RPMI7951 (cell line): ENCODE measurements at regions not wholly inside any gene's neighbourhood (a gene's known extent, or its start where the extent isn't known, plus 50 kb on each side); places are given as distances from the start of the nearest gene placed in this dataset.

Source experiments
- DNase-seq: peaks from one replicate; pipeline ENCODE4 v3.0.0-alpha.2; 2012; ENCODE audit warnings: low read depth

GRCh38 chr2:45141883-45142866, 132.9 kb upstream of the SIX2 start:
- no peak for DNase-seq

- DNase-seq, result no peak
Observed at GRCh38 chr2:45140675-45141074, 131.4 kb upstream of the SIX2 start.

DNA sequence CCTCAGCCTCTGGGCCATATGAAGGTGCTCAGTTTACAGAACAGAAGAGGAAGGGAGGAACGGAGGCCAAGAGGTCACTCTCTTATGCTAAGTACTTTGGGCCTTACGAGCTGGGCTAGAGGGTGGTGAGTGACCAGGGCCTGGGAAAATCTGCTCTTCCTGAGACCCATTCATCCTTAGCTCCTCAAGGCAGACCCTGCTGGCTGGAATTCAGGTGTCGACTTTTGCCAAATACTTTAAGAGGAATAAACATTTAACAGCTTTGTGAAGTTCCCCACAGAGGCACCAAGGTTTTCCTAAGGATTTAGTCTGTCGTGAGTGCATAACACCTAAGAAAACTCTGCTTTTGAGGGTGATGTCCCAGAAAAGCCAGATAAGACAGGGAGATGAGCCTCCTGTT, 129.7 kb upstream of the SIX2 start:
- no peak for DNase-seq

DNA sequence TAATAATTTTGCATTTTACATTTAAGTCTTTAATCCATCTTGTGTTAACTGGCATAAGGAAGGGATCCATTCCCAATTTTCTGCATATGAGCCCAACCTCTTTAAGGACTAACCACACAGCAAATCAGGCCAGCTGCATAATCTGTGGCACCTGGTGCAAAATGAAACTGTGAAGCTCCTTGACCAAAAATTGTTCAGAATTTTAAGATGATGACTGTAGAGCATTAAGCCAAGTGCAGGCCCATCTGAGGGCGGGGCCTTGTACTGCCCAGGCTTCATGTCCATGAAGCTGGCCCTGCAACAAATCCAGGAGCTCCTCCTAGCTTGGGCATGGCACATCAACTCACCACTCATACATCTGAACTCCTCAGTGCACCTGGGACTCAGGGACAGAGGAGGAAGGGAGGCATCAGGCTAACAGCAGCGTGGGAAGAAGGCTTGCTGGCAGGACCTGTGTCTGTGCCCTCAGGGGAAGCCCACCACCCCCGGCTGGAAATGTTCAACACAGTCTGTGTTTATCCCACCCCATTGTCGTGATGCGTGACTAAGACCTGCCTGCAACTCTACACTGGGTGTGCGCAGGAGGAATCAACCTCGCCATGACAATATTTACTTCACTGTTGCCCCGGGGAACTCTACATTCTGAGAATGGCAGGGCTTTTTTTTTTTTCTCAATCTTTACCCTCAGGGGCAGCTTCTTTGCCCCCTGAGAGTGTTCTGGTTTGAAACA, 128.9 kb upstream of the SIX2 start:
- no peak for DNase-seq

- DNase-seq, result peak; percentile 64
Observed at GRCh38 chr2:45134726-45135125, 125.5 kb upstream of the SIX2 start.

GRCh38 chr2:45134014-45134413, 124.8 kb upstream of the SIX2 start:
- no peak for DNase-seq

DNA sequence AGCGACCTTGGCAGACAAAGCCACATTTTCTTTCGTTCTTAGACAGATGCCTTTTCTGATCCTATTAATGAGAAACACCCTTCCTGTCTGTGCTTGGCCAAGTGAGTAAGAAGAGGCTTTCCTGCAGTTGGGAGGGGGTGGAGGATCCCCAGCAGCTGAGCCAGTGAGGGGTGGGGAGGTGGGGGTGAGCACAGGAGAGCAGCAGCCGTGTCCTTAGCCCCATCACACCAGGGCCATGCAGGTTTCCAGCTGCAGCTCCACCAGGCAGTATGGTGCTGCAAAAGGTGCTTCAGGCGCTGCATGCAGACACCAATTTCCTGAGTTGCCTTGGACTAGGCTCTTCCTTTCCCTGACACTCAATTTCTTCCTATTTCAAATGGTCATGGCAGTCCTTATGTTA, 123.3 kb upstream of the SIX2 start:
- DNase-seq, result no peak

GRCh38 chr2:45131587-45131986, 122.3 kb upstream of the SIX2 start:
- DNase-seq, result peak; percentile 97

- DNase-seq, result no peak
Observed at GRCh38 chr2:45130736-45131135, 121.5 kb upstream of the SIX2 start.

DNA sequence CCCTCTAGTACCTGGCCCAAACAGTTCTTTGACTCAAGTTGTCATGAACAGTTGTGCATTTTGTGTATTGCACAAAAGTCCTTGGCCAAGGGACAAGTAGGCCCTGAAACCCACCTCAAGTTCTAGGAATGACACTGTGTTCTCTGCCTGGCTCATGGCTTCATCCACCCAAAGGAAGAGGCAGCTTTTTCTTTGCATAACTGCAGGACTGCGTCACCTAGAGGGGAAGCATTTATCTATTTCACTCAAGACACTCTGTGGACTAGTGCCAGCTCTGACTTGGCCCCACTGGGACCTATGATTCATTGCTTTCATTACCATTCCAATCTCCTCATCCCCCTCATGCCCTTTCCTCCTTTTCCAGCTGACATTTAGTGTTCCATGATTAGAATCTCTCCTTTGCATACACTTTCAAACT, 119.3 kb upstream of the SIX2 start:
- DNase-seq, result peak; percentile 99

GRCh38 chr2:45127891-45128290, 118.6 kb upstream of the SIX2 start:
- no peak for DNase-seq

- DNase-seq, result no peak
Observed at GRCh38 chr2:45127321-45127720, 118.1 kb upstream of the SIX2 start.

GRCh38 chr2:45125232-45125631, 116.0 kb upstream of the SIX2 start:
- no peak for DNase-seq

DNA sequence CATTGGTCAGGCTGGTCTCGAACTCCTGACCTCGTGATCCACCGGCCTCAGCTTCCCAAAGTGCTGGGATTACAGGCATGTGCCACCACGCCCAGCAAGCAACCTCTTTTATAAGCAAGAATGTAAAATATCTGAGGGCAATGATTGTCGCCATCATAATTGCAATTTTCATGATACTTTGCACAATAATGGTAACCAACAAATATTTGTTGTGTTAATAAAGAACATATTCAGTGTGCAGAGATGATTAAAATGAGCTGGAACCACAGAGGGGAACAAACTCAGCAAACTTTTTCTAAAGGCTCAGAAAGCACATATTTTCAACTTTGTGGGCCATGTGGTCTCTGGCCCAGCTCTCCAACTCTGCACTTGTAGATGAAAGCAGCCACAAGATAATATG, 115.2 kb upstream of the SIX2 start:
- peak; percentile 58 for DNase-seq

DNA sequence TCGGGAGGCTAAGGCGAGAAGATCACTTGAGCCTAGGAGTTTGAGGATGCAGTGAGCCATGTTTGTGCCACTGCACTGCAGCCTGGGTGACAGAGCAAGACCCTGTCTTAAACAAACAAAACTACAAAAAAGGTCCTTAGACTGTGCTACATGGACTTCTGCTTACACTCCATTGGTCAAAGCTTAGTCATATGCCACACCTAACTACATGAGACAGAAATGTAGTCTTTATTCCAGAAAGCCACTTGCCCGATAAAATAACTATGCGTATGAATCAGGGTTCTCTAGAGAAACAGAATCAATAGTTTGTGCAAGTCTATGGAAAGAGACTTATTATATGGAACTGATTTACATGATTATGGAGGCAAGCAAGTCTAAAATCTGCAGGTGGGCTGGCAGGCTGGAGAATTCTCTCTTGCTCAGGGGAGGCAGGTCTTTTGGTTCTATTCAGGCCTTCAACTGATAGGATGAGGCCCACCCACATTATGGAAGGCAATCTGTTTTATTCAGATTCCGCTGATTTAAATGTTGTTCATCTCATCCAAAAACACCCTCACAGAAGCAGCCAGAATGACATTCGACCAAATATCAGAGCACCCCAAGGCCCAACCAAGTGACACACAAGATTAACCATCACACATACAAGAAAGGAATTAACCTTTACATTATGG, 114.4 kb upstream of the SIX2 start:
- no peak for DNase-seq

DNA sequence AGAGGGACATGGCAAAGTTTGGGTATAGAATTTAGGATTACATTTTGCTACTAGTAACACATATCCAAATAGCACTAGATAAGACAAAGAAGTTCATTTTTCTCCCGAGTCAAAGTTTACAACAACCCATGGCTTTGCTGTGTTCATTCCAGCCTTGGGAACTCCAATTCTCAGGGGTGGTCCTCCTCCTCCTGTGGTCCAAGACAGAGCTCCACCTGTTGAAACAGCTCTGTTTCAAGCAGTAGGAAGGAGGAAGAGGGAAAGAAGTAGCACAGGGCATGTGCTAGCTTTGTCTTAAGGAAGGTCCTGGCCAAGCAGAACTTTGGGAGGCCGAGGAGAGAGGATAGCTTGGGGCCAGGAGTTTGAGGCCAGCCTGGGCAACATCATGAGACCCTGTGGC, 113.8 kb upstream of the SIX2 start:
- no peak for DNase-seq

GRCh38 chr2:45121236-45121927, 112.1 kb upstream of the SIX2 start:
- peak; percentile 37 for DNase-seq

DNA sequence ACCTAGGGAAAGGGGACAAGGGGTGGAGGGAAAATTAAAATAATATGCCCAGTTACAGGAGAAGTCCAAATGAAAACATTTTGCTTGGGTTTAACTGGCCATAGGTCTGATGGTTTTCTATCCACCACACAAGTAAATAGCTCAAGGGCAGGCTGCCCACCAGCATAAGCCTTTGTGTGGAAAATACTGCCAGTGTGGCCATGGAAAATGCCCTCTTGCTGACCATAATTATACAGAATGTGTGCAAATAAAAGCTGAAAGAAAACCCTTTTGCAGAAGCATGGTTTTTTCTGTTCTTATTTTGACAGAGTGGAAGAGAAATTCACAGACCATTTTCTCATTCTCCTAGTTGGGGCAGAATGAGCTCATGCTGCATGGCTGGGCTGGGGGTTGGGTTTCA, 111.3 kb upstream of the SIX2 start:
- DNase-seq, result peak; percentile 45

GRCh38 chr2:45119855-45120254, 110.6 kb upstream of the SIX2 start:
- DNase-seq, result peak; percentile 90

DNA sequence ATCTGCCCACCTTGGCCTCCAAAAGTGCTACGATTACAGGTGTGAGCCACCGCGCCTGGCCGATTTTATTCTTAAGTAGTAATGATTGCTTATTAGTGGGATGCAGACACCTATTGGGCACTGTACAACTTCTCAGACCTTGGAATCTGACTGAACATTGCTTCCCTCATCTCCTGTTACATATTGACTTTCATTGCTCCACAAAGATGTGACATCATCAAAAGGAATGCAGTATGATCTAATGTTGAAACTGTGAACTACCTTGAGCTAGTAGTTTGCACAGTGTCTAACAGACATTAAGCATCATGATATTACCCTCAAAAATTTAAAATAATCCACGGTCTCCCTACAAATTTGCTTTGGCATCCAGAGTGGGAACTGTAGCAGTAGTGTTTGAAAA, 109.8 kb upstream of the SIX2 start:
- DNase-seq, result peak; percentile 51

GRCh38 chr2:45117383-45117782, 108.1 kb upstream of the SIX2 start:
- no peak for DNase-seq

- DNase-seq, result peak; percentile 69
Observed at GRCh38 chr2:45115181-45115580, 105.9 kb upstream of the SIX2 start.
